B cell (primary cell): ENCODE measurements at regions not wholly inside any gene's neighbourhood (a gene's known extent, or its start where the extent isn't known, plus 50 kb on each side); places are given as distances from the start of the nearest gene placed in this dataset.

Source experiments
- CTCF ChIP-seq: fragments of 200-600 bp; IDR thresholded peaks from one replicate; pipeline ENCODE4 v1.8.0; 2022; ENCODE audit warnings: antibody characterized with exemption, mild to moderate bottlenecking
- EZH2 ChIP-seq: IDR thresholded peaks from 2 replicates; pipeline ENCODE4 v1.6.1; 2012; ENCODE audit warnings: borderline replicate concordance, low read depth, mild to moderate bottlenecking, moderate library complexity, low read length; ENCODE audit not compliant: insufficient read depth, poor library complexity, severe bottlenecking

- TF ChIP-seq CTCF (no peak), EZH2 (no peak)
These were observed 121.2 kb upstream of the RANBP3L start for GRCh38 chr5:36422952-36423351.
